ENCODE measurements at regions not wholly inside any gene's neighbourhood (a gene's known extent, or its start where the extent isn't known, plus 50 kb on each side); places are given as distances from the start of the nearest gene placed in this dataset.

GRCh38 chr17:33389504-33390135 lies 96.5 kb upstream of the ASIC2 start:
- TF ChIP-seq GATA2 (IDR thresholded peaks at IDR 0.05; ENCODE audit: low read depth, low read length) (no peak), GATA3 (IDR thresholded peaks at IDR 0.05; ENCODE audit: low read depth, low read length) (no peak)
